ENCODE measurements at regions not wholly inside any gene's neighbourhood (a gene's known extent, or its start where the extent isn't known, plus 50 kb on each side); places are given as distances from the start of the nearest gene placed in this dataset.

GRCh38 chrX:147550217-147550616 is 361.5 kb upstream of the FMR1 start:
- TF ChIP-seq, protein P1, sequence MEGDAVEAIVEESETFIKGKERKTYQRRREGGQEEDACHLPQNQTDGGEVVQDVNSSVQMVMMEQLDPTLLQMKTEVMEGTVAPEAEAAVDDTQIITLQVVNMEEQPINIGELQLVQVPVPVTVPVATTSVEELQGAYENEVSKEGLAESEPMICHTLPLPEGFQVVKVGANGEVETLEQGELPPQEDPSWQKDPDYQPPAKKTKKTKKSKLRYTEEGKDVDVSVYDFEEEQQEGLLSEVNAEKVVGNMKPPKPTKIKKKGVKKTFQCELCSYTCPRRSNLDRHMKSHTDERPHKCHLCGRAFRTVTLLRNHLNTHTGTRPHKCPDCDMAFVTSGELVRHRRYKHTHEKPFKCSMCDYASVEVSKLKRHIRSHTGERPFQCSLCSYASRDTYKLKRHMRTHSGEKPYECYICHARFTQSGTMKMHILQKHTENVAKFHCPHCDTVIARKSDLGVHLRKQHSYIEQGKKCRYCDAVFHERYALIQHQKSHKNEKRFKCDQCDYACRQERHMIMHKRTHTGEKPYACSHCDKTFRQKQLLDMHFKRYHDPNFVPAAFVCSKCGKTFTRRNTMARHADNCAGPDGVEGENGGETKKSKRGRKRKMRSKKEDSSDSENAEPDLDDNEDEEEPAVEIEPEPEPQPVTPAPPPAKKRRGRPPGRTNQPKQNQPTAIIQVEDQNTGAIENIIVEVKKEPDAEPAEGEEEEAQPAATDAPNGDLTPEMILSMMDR (IDR thresholded peaks at IDR 0.05; ENCODE audit: poor library complexity, severe bottlenecking) = peak; percentile 28
- no peak for ATAC-seq (ENCODE audit: low read depth)
- no peaks in the 10 kb centered on the region for H3K36me3 ChIP-seq (ENCODE audit: low read depth)
- DNase-seq (ENCODE audit: low spot score) = no peak
- H3K4me3 ChIP-seq (ENCODE audit: severe bottlenecking) = no peak overlapping the region
- no peak overlapping the region for H3K27ac ChIP-seq (ENCODE audit: poor library complexity, severe bottlenecking)
- H3K9me3 ChIP-seq (ENCODE audit: severe bottlenecking) = no peaks in the 10 kb centered on the region
- no peaks in the 10 kb centered on the region for H3K4me1 ChIP-seq (ENCODE audit: insufficient read depth, poor library complexity, severe bottlenecking)
- no peaks in the 10 kb centered on the region for H3K27me3 ChIP-seq (ENCODE audit: insufficient read depth, poor library complexity, severe bottlenecking)

DNA sequence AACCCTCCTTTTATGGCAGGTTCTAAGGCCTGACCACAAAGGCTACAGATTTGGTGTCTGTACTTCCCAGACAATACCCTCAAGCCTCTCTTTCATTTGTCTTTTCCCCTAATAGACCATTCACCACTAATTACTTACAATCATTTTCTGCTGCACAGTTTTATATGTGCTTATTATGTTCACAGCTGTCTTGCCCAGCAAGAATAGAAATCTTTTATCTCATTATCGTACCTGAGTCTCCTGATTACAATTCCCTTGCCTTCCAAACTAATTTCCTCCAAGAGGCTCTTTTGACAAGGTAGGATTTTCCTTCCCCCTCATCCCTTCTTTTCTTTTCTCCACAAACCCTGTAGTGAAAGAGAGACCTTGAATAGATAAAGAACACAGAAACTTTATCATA is 352.5 kb upstream of the FMR1 start:
- no peak overlapping the region for H3K4me3 ChIP-seq (ENCODE audit: severe bottlenecking)
- H3K36me3 ChIP-seq (ENCODE audit: low read depth) = no peaks in the 10 kb centered on the region
- H3K4me1 ChIP-seq (ENCODE audit: insufficient read depth, poor library complexity, severe bottlenecking) = no peaks in the 10 kb centered on the region
- H3K27ac ChIP-seq (ENCODE audit: poor library complexity, severe bottlenecking) = no peak overlapping the region
- H3K9me3 ChIP-seq (ENCODE audit: severe bottlenecking) = no peaks in the 10 kb centered on the region
- TF ChIP-seq, protein P1 (IDR thresholded peaks at IDR 0.05; ENCODE audit: poor library complexity, severe bottlenecking) = no peak
- DNase-seq (ENCODE audit: low spot score) (no peak), ATAC-seq (ENCODE audit: low read depth) (no peak)
- H3K27me3 ChIP-seq (ENCODE audit: insufficient read depth, poor library complexity, severe bottlenecking) = no peaks in the 10 kb centered on the region

GRCh38 chrX:147565237-147565636 is 346.5 kb upstream of the FMR1 start:
- DNase-seq (ENCODE audit: low spot score) = no peak
- H3K27ac ChIP-seq (ENCODE audit: poor library complexity, severe bottlenecking) = no peak overlapping the region
- TF ChIP-seq, protein P1 (IDR thresholded peaks at IDR 0.05; ENCODE audit: poor library complexity, severe bottlenecking) = no peak
- no peak for ATAC-seq (ENCODE audit: low read depth)
- no peak overlapping the region for H3K4me3 ChIP-seq (ENCODE audit: severe bottlenecking)
- H3K9me3 ChIP-seq (ENCODE audit: severe bottlenecking) = no peaks in the 10 kb centered on the region
- no peaks in the 10 kb centered on the region for H3K4me1 ChIP-seq (ENCODE audit: insufficient read depth, poor library complexity, severe bottlenecking)
- no peaks in the 10 kb centered on the region for H3K27me3 ChIP-seq (ENCODE audit: insufficient read depth, poor library complexity, severe bottlenecking)
- H3K36me3 ChIP-seq (ENCODE audit: low read depth) = no peaks in the 10 kb centered on the region

GRCh38 chrX:147570483-147570882 is 341.2 kb upstream of the FMR1 start:
- Histone ChIP-seq H3K4me3 (ENCODE audit: severe bottlenecking) (no peak overlapping the region), H3K27ac (ENCODE audit: poor library complexity, severe bottlenecking) (no peak overlapping the region), H3K4me1 (ENCODE audit: insufficient read depth, poor library complexity, severe bottlenecking) (no peaks in the 10 kb centered on the region), H3K9me3 (ENCODE audit: severe bottlenecking) (no peaks in the 10 kb centered on the region), H3K36me3 (ENCODE audit: low read depth) (no peaks in the 10 kb centered on the region), H3K27me3 (ENCODE audit: insufficient read depth, poor library complexity, severe bottlenecking) (no peaks in the 10 kb centered on the region)
- no peak for ATAC-seq (ENCODE audit: low read depth)
- DNase-seq (ENCODE audit: low spot score) = no peak
- TF ChIP-seq, protein P1 (IDR thresholded peaks at IDR 0.05; ENCODE audit: poor library complexity, severe bottlenecking) = no peak

DNA sequence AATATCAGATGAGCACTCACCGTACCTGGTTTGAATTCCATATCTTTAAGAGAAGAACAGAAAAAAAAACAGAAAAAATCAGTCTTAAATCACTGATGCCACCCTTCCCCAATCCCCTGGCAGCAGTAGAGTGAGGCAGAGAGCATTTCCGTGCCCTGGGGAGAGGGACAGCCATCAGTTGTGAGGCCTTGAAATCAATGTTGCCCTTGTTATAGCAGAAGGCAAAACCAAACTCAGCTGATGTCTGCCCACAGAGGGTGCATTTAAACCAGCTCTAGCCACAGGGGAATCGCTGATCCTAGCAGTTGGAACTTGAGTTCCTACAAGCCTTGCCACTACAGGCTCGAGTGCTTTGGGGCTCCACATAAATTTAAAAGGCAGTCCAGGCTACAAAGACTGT is 338.5 kb upstream of the FMR1 start:
- Histone ChIP-seq H3K4me3 (ENCODE audit: severe bottlenecking) (no peak overlapping the region), H3K36me3 (ENCODE audit: low read depth) (no peaks in the 10 kb centered on the region), H3K27ac (ENCODE audit: poor library complexity, severe bottlenecking) (no peak overlapping the region), H3K27me3 (ENCODE audit: insufficient read depth, poor library complexity, severe bottlenecking) (no peaks in the 10 kb centered on the region), H3K4me1 (ENCODE audit: insufficient read depth, poor library complexity, severe bottlenecking) (no peaks in the 10 kb centered on the region), H3K9me3 (ENCODE audit: severe bottlenecking) (no peaks in the 10 kb centered on the region)
- DNase-seq (ENCODE audit: low spot score) = no peak
- TF ChIP-seq, protein P1 (IDR thresholded peaks at IDR 0.05; ENCODE audit: poor library complexity, severe bottlenecking) = no peak
- ATAC-seq (ENCODE audit: low read depth) = no peak
